ENCODE measurements at regions not wholly inside any gene's neighbourhood (a gene's known extent, or its start where the extent isn't known, plus 50 kb on each side); places are given as distances from the start of the nearest gene placed in this dataset.

- no peak overlapping the region for H2AFZ ChIP-seq
- TF ChIP-seq CTCF (conservative IDR thresholded peaks at IDR 0.05) (no peak), EZH2 (IDR thresholded peaks at IDR 0.05; ENCODE audit: low read depth) (no peak)
- intact Hi-C loops (cut with micrococcal nuclease; ENCODE audit: unreplicated experiment): no loop called here
- H3K27me3 ChIP-seq (ENCODE audit: insufficient read depth, low read depth): no peaks in the 10 kb centered on the region
- no peaks in the 10 kb centered on the region for H3K36me3 ChIP-seq (ENCODE audit: low read depth)
- H3K4me1 ChIP-seq (replicated peaks; ENCODE audit: insufficient read depth): no peaks in the 10 kb centered on the region
- ChIA-PET POLR2A (ENCODE audit: unreplicated experiment) (no interaction called here), CTCF (no interaction called here)
- H3K9me2 ChIP-seq (ENCODE audit: insufficient read depth): no peaks in the 10 kb centered on the region
- no peak overlapping the region for H3K4me2 ChIP-seq
- no peak overlapping the region for H3K27ac ChIP-seq
- peak in 1 of 2 experiments; percentile 2 for DNase-seq
- H3K9me3 ChIP-seq (ENCODE audit: insufficient read depth, low read depth): no peaks in the 10 kb centered on the region
- no peaks in the 10 kb centered on the region for H3F3A ChIP-seq (ENCODE audit: insufficient read depth, low read depth)
- H3K79me2 ChIP-seq (ENCODE audit: low read depth): no peaks in the 10 kb centered on the region
- H4K20me1 ChIP-seq (ENCODE audit: insufficient read depth): no peaks in the 10 kb centered on the region
- H3K4me3 ChIP-seq: no peak overlapping the region
- BruUV-seq (replicated peaks): no TSS peak
Observed at GRCh38 chr6:94389218-94389617, 969.9 kb upstream of the EPHA7 start.

- TF ChIP-seq EZH2 (IDR thresholded peaks at IDR 0.05; ENCODE audit: low read depth) (no peak), CTCF (conservative IDR thresholded peaks at IDR 0.05) (no peak)
- intact Hi-C loops (cut with micrococcal nuclease; ENCODE audit: unreplicated experiment): no loop called here
- Histone ChIP-seq H3K36me3 (ENCODE audit: low read depth) (no peaks in the 10 kb centered on the region), H3K9me3 (ENCODE audit: insufficient read depth, low read depth) (no peaks in the 10 kb centered on the region), H3K4me2 (no peak overlapping the region), H3K4me3 (no peak overlapping the region), H3K4me1 (replicated peaks; ENCODE audit: insufficient read depth) (no peaks in the 10 kb centered on the region), H4K20me1 (ENCODE audit: insufficient read depth) (no peaks in the 10 kb centered on the region), H2AFZ (no peak overlapping the region), H3K79me2 (ENCODE audit: low read depth) (no peaks in the 10 kb centered on the region), H3K27ac (no peak overlapping the region), H3K27me3 (ENCODE audit: insufficient read depth, low read depth) (no peaks in the 10 kb centered on the region), H3K9me2 (ENCODE audit: insufficient read depth) (no peaks in the 10 kb centered on the region), H3F3A (ENCODE audit: insufficient read depth, low read depth) (no peaks in the 10 kb centered on the region)
- BruUV-seq (replicated peaks): no TSS peak
- DNase-seq: no peak
- POLR2A ChIA-PET (ENCODE audit: unreplicated experiment): no interaction called here
- CTCF ChIA-PET: no interaction called here
Observed at GRCh38 chr6:94377835-94378234, 958.5 kb upstream of the EPHA7 start.

- POLR2A ChIA-PET (ENCODE audit: unreplicated experiment): no interaction called here
- no peaks in the 10 kb centered on the region for H3K36me3 ChIP-seq (ENCODE audit: low read depth)
- H3K79me2 ChIP-seq (ENCODE audit: low read depth): no peaks in the 10 kb centered on the region
- TF ChIP-seq EZH2 (IDR thresholded peaks at IDR 0.05; ENCODE audit: low read depth) (no peak), CTCF (conservative IDR thresholded peaks at IDR 0.05) (no peak)
- no peak overlapping the region for H3K27ac ChIP-seq
- no peaks in the 10 kb centered on the region for H3K9me3 ChIP-seq (ENCODE audit: insufficient read depth, low read depth)
- H4K20me1 ChIP-seq (ENCODE audit: insufficient read depth): no peaks in the 10 kb centered on the region
- no peaks in the 10 kb centered on the region for H3K4me1 ChIP-seq (replicated peaks; ENCODE audit: insufficient read depth)
- H3K4me2 ChIP-seq: no peak overlapping the region
- intact Hi-C loops (cut with micrococcal nuclease; ENCODE audit: unreplicated experiment): no loop called here
- no peaks in the 10 kb centered on the region for H3K9me2 ChIP-seq (ENCODE audit: insufficient read depth)
- no peak for DNase-seq
- H3K27me3 ChIP-seq (ENCODE audit: insufficient read depth, low read depth): no peaks in the 10 kb centered on the region
- CTCF ChIA-PET: no interaction called here
- no peak overlapping the region for H2AFZ ChIP-seq
- no TSS peak for BruUV-seq (replicated peaks)
- H3F3A ChIP-seq (ENCODE audit: insufficient read depth, low read depth): no peaks in the 10 kb centered on the region
- H3K4me3 ChIP-seq: no peak overlapping the region
Observed at GRCh38 chr6:94376876-94377275, 957.5 kb upstream of the EPHA7 start.
